GM23338 (cell line): ENCODE measurements at regions not wholly inside any gene's neighbourhood (a gene's known extent, or its start where the extent isn't known, plus 50 kb on each side); places are given as distances from the start of the nearest gene placed in this dataset.

Source experiments
- CREB1 ChIP-seq: fragments of 250-450 bp; sonication (Bioruptor Pico); IDR thresholded peaks from 2 replicates; pipeline ENCODE4 v1.5.0; 2020; ENCODE audit warnings: low read depth, mild to moderate bottlenecking, moderate library complexity
- CTCF ChIP-seq, 2 experiments: fragments of 200-600 bp in 1 of 2; sonication (generic) in 1 of 2; conservative IDR thresholded peaks; 2 replicates each; pipeline versions ENCODE4 v1.5.1 to v1.6.1; 2016 to 2017; ENCODE audit warnings: antibody characterized with exemption in 2 of 2, low read depth in 2 of 2, mild to moderate bottlenecking in 2 of 2, moderate library complexity in 1 of 2
- EZH2 ChIP-seq: fragments of 200-600 bp; sonication (generic); IDR thresholded peaks from one replicate; pipeline ENCODE4 v1.8.0; 2017; ENCODE audit warnings: antibody characterized with exemption, mild to moderate bottlenecking, low read depth; ENCODE audit not compliant: unreplicated experiment
- EZH2phosphoT487 ChIP-seq: fragments of 200-600 bp; sonication (generic); IDR thresholded peaks from one replicate; pipeline ENCODE4 v1.8.1; 2018; ENCODE audit warnings: antibody characterized with exemption; ENCODE audit not compliant: unreplicated experiment
- POLR2AphosphoS5 ChIP-seq: IDR thresholded peaks from 2 replicates; pipeline ENCODE4 v1.6.1; 2016; ENCODE audit warnings: antibody characterized with exemption, low read depth
- REST ChIP-seq: IDR thresholded peaks from one replicate; pipeline ENCODE4 v1.6.1; 2018; ENCODE audit warnings: antibody characterized with exemption; ENCODE audit not compliant: unreplicated experiment
- ZNF114 ChIP-seq: fragments of 250-450 bp; sonication (Bioruptor Pico); IDR thresholded peaks from 2 replicates; pipeline ENCODE4 v1.5.0; 2020; ENCODE audit warnings: mild to moderate bottlenecking, moderate library complexity
- ZNF331 ChIP-seq: fragments of 250-450 bp; sonication (Bioruptor Pico); IDR thresholded peaks from 2 replicates; pipeline ENCODE4 v1.5.0; 2020; ENCODE audit warnings: low read depth, mild to moderate bottlenecking, moderate library complexity

- TF ChIP-seq CREB1 (CRISPR knock-in tag) (no peak), CTCF (conservative IDR thresholded peaks at IDR 0.05; ENCODE audit: low read depth in 2 of 2) (no peak), EZH2 (no peak), REST (no peak), POLR2AphosphoS5 (no peak), EZH2phosphoT487 (no peak), ZNF331 (CRISPR knock-in tag) (no peak), ZNF114 (no peak)
These were observed 263.8 kb upstream of the CDIN1 start for GRCh38 chr15:36315649-36316048.
